ENCODE measurements at regions not wholly inside any gene's neighbourhood (a gene's known extent, or its start where the extent isn't known, plus 50 kb on each side); places are given as distances from the start of the nearest gene placed in this dataset.
"Not testable (repeated sequence)": the region's sequence is repeated elsewhere in the genome, so short reads cannot be mapped to it uniquely, and the experiment has no call there.

DNA sequence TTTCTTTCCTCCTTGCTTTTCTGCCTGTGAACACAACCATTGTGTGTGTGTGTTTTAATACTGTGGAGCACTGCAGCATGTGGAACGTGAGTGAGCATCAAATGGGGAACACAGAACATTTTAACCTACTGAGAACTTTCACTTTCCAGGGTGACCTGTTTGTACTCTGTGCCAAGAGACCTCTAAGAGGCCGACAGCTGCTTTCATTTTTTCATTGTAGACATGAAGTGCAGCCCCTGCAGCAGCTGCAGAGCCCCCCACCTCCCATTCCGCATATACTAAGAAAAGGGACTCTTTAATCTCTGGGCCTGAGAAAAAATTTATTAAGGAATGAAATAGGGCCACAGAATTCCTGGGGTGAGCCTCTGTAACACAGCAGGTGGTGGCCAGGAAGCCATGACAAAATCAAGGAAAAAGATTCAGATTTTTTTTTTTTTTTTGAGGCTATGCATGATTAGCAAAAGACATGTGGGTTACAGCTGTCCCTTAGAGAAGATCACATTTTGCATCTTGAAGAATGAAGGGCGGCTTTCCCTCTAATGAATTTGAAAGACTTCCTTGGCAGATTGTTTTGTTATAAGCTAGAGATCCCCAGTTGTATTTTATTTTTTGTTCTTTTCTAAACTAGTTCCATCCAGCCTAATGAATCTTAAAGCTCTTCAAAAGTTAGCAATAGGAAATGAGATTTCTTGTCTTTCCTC is 503.4 kb downstream of the CD109 start:
- H3K4me3 ChIP-seq (ENCODE audit: low read depth, low read length): no peak overlapping the region
- TF ChIP-seq CTCF (conservative IDR thresholded peaks at IDR 0.05; ENCODE audit: low read depth, low read length): no peak

DNA sequence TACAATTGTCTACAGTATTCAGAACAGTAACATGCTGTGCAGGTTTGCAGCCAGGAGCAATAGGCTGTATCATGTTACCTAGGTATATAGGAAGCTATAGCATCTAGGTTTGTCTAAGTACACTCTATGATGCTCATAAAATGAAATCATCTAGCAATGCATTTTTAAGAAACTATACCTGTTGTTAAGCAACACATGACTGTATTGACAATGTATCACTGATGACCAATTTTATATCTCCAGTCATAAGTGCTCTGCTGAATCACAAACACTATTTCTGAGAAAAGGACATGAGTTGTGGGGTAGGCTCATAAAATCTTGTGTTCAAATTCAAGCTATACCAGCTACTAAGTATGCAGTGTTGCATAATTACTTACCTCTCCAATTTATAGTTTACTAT is 501.3 kb downstream of the CD109 start:
- TF ChIP-seq CTCF (conservative IDR thresholded peaks at IDR 0.05; ENCODE audit: low read depth, low read length): no peak
- no peak overlapping the region for H3K4me3 ChIP-seq (ENCODE audit: low read depth, low read length)
- no peak for DNase-seq (ENCODE audit: low read depth)

More for the DNA sequence above, 503.4 kb downstream of the CD109 start:
- DNase-seq (ENCODE audit: low read depth): no peak

DNA sequence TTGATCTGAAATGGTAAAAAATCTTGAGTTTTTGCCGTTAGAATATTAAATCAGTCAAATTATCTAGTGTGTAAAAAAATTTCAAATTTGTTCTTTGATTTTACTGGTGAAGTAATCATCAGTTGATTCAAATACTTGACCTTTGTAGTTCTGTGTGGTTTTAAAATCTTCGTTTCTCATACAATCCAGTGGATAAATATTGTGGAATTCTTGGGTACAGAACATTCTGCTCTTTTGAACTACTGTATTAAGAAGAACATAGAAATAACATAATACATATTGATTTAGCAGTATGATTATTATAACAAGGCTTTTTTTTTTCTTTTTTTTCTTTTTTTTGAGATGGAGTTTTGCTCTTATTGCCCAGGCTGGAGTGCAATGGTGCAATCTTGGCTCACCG is 491.8 kb downstream of the CD109 start:
- no peak for DNase-seq (ENCODE audit: low read depth)
- TF ChIP-seq CTCF (conservative IDR thresholded peaks at IDR 0.05; ENCODE audit: low read depth, low read length): no peak
- no peak overlapping the region for H3K4me3 ChIP-seq (ENCODE audit: low read depth, low read length)

GRCh38 chr6:74182992-74183391 is 487.0 kb downstream of the CD109 start:
- DNase-seq (ENCODE audit: low read depth): no peak
- TF ChIP-seq CTCF (conservative IDR thresholded peaks at IDR 0.05; ENCODE audit: low read depth, low read length): no peak

DNA sequence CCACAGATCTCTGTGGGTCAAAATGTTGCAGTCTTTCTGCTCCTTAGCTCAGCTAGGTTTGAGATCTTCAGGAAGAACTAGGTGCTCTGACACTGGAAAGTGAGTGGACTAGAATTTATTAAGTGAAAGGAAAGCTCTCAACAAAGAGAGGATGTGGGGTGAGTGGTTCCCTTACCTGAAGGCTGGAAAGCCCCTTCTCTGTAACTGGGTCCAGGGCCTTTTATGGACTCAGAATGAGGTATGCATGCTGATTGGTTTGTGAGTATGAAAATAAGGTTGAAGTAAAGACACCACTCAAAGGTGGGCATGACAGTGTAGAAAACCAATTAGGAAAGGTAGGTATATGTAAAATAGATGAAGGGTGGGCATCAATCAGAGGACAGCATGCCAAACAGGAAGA is 485.5 kb downstream of the CD109 start:
- H3K4me3 ChIP-seq (ENCODE audit: low read depth, low read length): no peak overlapping the region
- TF ChIP-seq CTCF (conservative IDR thresholded peaks at IDR 0.05; ENCODE audit: low read depth, low read length): no peak
- no peak for DNase-seq (ENCODE audit: low read depth)

More at GRCh38 chr6:74182992-74183391, 487.0 kb downstream of the CD109 start:
- no peak overlapping the region for H3K4me3 ChIP-seq (ENCODE audit: low read depth, low read length)

DNA sequence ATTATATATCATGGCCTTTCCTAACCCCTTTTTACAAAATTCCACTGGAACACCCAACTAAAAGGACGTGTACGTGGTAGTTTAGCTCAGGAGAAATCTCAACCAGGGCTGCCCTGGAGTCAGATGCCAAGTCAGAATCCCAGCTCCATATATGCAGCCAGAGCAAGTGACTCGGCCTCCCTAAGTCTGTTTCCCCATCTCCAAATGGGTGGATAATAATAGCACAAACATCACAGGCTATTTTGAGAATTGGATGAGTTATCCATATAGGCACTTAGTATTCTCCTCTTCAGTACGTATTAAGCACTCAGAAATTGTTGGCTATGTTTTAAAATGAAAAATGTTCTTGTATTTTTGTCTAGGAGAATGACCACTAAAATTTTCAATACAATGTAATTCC is 481.5 kb downstream of the CD109 start:
- no peak overlapping the region for H3K4me3 ChIP-seq (ENCODE audit: low read depth, low read length)
- no peak for DNase-seq (ENCODE audit: low read depth)
- no peak for TF ChIP-seq CTCF (conservative IDR thresholded peaks at IDR 0.05; ENCODE audit: low read depth, low read length)

DNA sequence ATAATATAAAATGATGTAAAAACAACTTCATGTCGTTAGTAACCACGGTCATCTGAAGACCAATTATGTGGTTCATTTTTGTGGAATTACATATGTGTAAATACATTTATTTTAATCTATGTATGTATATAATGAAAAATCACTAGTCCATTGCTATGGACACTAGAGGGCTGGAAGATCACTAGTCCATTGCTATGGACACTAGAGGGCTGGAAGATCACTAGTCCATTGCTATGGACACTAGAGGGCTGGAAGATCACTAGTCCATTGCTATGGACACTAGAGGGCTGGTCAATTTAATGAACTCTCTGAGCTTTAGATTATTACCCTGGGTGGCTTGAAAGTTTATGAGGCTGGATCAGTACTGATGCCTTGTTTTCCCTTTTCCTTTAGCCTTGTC is 474.5 kb downstream of the CD109 start:
- not testable (repeated sequence) for H3K4me3 ChIP-seq (ENCODE audit: low read depth, low read length); DNase-seq (ENCODE audit: low read depth)
- peak; percentile 45 for TF ChIP-seq CTCF (conservative IDR thresholded peaks at IDR 0.05; ENCODE audit: low read depth, low read length)
